Activated CD4-positive, alpha-beta T cell treated with anti-CD3 and anti-CD28 coated beads, Interleukin-2, amount 50 U/mL, for 24 hours (primary cell): ENCODE measurements at regions not wholly inside any gene's neighbourhood (a gene's known extent, or its start where the extent isn't known, plus 50 kb on each side); places are given as distances from the start of the nearest gene placed in this dataset.

Source experiments
- DNase-seq, 2 donors: peaks; one replicate each; pipeline ENCODE4 v3.0.0-alpha.2; 2020; ENCODE audit warnings: low read depth in 1 of 2, low spot score in 1 of 2

GRCh38 chr2:226680719-226681118 is 118.9 kb downstream of the IRS1 start:
- no peak for DNase-seq

DNA sequence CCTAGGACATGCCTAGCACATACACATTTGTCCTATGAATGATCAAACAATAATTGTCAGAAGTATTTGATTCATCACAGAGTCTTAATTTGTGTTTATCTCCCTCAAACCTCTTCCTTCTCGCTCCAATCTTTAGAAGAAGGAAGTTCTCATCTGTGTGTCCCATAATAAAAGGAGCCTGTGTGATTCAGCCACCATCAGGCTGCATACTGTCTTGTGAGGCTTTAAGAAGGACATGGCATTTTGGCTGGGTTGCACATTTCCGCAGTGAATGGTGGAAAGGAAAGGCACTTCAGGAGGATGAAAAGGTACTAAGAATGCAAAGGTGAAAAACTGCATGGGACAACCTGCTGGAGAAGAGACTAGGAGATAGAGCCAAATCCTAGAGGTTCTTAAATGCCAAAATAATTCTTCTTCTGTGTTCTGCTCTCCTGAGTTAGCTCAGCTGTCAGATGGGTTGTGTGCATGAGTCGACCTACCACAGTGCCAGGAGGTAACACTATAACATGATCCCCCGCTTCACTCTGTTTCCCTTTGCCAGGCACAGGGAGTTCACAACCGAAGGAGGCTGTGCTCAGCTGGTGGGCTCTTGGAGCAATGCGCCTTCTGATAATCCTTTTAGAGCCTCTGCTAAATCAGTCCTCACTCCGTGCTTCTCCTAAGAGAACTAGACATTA is 120.1 kb downstream of the IRS1 start:
- no peak for DNase-seq

GRCh38 chr2:226678422-226678821 is 121.2 kb downstream of the IRS1 start:
- DNase-seq = no peak

DNA sequence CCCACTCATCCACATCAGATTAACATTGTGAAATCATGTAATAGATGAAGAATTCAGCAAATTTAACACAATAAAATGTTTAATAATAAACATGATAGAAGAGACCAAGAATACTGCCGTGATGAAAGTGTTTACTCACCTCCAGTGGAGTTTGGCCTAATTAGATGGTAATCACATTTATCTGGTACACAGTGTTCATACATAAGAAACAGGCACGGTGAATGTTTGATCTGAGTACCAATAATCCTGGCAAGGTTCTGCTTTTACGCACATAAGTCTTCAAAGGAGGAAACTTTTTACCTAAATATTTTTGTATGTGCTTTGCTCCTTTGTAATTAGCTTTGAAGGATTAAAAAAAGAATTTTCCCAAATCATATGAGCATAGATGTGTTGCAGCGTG is 122.5 kb downstream of the IRS1 start:
- DNase-seq = no peak

- DNase-seq = no peak
Measured at GRCh38 chr2:226676618-226677017, 123.0 kb downstream of the IRS1 start.

DNA sequence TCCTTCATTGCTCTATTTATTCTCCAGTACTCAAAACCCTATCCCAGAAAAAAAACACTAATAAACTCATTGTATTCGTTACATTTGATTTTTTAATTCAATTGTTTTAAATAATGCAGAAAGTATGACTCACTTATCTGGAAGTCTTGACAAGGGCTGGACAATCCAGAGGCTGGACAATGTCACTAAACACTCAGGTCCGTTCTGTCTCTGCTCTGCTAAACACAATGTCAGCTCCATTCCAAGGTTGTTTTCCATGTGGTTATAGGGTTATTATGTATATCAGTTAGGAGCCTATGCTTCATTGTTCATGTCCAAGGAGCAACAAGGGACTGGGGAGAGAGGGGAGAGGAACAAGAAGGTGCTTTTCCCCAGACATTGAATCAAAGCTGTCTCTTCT is 125.5 kb downstream of the IRS1 start:
- DNase-seq = no peak

GRCh38 chr2:226673314-226673723 is 126.3 kb downstream of the IRS1 start:
- no peak for DNase-seq

DNA sequence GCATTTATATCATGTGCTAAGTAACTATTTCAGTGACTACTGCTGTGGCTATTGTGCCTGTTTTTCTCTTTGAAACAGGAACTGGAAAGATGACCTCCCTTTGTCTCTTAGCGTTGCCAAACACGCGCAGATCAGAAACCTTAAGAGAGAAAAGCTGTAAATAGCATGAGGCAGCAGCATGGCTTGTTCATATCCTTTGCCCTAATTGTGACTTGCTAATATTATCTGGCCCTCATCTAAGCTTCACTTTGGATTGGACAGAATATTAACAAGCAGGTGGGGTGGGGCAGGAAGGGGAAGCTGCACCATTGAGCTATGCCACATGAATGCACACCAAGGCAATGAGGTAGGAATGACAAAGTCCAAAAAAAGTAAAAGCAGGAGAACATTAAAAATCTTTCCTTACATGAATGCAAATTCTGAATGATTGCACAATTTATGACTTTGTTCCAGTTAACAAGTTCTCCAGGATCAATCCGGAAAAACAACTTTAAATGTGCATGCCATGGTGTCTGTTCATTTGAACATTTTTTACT is 128.4 kb downstream of the IRS1 start:
- no peak for DNase-seq

DNA sequence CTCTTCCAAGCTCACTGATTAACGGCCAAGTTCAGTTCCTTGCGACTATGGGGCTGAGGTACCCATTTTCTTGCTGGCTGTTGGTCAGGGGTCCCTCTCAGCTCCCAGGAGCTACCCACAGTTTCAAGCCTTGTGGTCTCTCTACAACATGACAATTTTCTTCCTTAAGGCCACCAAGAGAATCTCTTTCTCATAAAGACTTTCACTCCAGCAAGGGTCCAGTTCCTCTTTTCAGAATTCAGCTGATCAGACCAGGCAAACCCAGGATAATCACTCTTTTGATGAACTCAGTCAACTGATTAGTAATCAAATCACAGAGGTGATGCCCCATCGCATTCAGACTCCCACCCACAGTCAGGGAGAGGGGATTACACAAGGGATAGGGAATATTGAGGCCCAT is 129.7 kb downstream of the IRS1 start:
- no peak for DNase-seq

- DNase-seq = no peak
Measured at GRCh38 chr2:226669249-226669648, 130.4 kb downstream of the IRS1 start.

DNA sequence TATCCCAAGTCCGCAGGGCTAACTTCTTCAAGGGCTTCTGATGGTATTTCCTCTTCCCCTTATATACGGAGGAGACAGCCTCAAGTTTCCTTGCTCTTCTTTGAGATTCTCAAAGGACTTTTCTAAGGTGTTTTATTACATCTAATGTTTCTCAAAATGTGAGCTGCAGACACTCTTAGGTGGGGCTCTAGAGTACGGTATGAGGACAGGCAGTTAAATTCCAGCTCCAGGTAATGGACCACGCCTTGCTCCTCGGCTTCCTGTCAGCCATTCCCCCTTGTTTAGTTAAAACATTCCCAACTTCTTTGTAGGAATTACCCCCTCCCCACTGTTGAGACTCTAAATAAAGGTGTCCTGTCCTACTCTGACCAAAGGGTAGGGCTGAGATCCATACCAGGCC is 131.9 kb downstream of the IRS1 start:
- no peak for DNase-seq

GRCh38 chr2:226665306-226665831 is 134.3 kb downstream of the IRS1 start:
- DNase-seq = no peak

GRCh38 chr2:226664661-226665060 is 135.0 kb downstream of the IRS1 start:
- no peak for DNase-seq

GRCh38 chr2:226664140-226664539 is 135.5 kb downstream of the IRS1 start:
- DNase-seq = no peak

GRCh38 chr2:226661789-226662545 is 137.7 kb downstream of the IRS1 start:
- DNase-seq = no peak

GRCh38 chr2:226660526-226660925 is 139.1 kb downstream of the IRS1 start:
- DNase-seq = no peak

- DNase-seq = no peak
Measured at GRCh38 chr2:226660124-226660523, 139.5 kb downstream of the IRS1 start.

DNA sequence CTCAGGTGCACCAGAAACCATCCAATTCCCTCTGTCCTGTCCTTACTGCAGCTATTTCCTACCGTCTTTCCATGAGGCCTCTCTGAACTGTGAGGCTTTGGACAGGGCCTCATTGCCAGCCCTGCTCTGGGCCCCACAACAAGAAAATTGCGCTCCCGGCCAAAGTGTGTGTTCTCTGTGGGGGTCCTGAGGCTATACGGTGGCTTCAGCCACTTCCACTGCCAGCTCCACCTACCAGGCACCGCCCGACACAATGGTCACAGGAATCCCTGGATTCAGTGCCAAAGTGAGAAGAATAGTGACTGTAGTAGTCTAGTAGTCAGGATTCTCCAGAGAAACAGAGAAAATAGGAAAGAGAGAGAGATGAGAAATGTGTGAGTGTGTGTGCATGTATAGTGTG is 140.2 kb downstream of the IRS1 start:
- DNase-seq = no peak

GRCh38 chr2:226658555-226658954 is 141.1 kb downstream of the IRS1 start:
- no peak for DNase-seq

DNA sequence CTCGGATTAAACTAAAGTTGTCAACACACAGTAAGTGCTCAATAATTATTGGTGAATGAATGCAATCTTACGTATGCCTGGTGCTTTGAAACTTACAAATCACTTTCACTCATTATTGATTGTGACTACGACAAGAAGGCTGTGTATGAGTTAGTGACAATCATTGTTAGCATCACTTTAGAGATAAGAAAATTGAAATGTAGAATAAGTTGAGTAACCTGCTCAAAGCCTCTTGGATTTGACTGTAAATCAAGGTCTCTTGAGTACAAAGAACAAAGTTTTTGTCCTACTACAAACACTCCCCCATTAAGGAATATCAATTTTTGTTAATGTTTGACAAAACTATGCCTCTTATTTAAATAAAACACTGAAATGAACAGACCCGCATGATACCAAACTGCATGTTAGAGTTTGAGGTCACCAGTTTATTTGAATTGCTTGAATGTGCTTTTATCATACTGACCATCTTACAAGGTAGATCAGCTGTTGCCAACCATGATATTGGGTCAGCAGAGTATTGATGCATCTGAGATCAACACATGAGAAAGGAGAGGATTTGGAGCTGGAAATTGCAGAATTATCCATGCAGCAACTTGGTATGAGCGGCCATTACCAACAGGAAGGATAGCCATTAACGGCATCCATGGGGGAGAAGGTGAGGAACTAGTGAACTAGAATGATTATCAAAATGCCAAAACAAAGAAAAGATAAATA is 142.1 kb downstream of the IRS1 start:
- DNase-seq = no peak

DNA sequence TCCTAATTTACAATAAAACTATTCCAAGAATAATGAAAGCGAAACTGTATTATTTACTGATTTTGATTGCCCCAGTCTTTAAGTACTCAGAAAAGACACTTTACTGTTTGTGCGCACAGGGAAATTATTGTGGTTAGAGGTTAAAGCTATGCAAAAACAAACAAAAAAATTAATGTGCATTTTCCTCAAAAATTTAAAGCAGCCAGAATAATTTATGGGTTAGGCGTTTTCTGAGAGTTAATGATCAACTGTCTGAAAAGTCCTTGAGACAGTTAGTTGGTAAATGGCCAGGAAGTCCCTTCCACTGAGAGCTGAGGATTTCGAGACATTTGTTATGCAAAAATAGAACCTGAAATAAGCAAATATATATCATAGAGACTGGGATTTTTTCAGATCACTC is 143.3 kb downstream of the IRS1 start:
- DNase-seq = no peak

- no peak for DNase-seq
Measured at GRCh38 chr2:226655871-226656270, 143.7 kb downstream of the IRS1 start.
